BLaER1 treated with 17β-estradiol and CSF1 and Interleukin-3, amounts not matched to agents 10 nM and 100 nM (cell line): ENCODE measurements at regions not wholly inside any gene's neighbourhood (a gene's known extent, or its start where the extent isn't known, plus 50 kb on each side); places are given as distances from the start of the nearest gene placed in this dataset.

Experiments
- H3K27ac ChIP-seq, 11 experiments: shearing (Covaris generic); formaldehyde crosslinking; 2 replicates each; pipeline ENCODE4 v1.8.1; 2022
- H3K27me3 ChIP-seq, 11 experiments: shearing (Covaris generic); formaldehyde crosslinking; 2 replicates each; pipeline ENCODE4 v1.8.1; 2022
- H3K36me3 ChIP-seq, 11 experiments: shearing (Covaris generic); formaldehyde crosslinking; 2 replicates each; pipeline ENCODE4 v1.8.1; 2022
- H3K4me1 ChIP-seq, 10 experiments: shearing (Covaris generic); formaldehyde crosslinking; 2 replicates each; pipeline ENCODE4 v1.8.1; 2022
- H3K4me2 ChIP-seq, 11 experiments: shearing (Covaris generic); formaldehyde crosslinking; 2 replicates each; pipeline ENCODE4 v1.8.1; 2022
- H3K4me3 ChIP-seq, 10 experiments: shearing (Covaris generic); formaldehyde crosslinking; 2 replicates each; pipeline ENCODE4 v1.8.1; 2022
- H3K9ac ChIP-seq, 11 experiments: shearing (Covaris generic); formaldehyde crosslinking; 2 replicates each; pipeline ENCODE4 v1.8.1; 2022
- H3K9me3 ChIP-seq, 11 experiments: shearing (Covaris generic); formaldehyde crosslinking; replicated peaks in 1 of 11; 2 replicates each; pipeline ENCODE4 v1.8.1; 2022
- H4K20me1 ChIP-seq, 11 experiments: shearing (Covaris generic); formaldehyde crosslinking; 2 replicates each; pipeline ENCODE4 v1.8.1; 2022
- Cebpa-rat ChIP-seq, 11 experiments: shearing (Covaris generic); IDR thresholded peaks; 2 replicates each; pipeline ENCODE4 v1.8.1; 2022

DNA sequence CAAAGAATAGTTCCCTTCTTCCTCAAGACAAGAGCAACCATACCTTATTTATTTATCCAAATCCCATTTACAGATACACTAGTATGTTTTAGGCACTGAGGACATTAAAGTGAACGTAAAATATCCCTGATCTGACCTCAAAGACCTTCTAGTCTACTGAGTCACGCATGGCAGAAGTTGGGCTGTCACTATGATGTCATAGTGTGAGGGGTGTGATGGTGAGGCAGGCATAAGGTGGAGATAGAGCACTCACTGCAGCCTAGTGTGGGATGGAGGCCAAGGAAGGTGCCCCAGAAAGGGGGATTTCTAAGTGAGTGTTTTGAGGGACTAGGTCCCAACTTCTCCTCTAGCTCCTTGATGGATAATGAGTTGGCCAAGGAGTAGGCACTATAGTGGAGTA is 249.5 kb upstream of the SKOR2 start:
- no peak overlapping the region for H3K27ac ChIP-seq
- no peak overlapping the region for H3K4me3 ChIP-seq
- no peaks in the 10 kb centered on the region for H3K36me3 ChIP-seq
- H3K4me1 ChIP-seq: peaks cover 0 to 7% (median 0%) of the 10 kb centered on the region in 10 experiments; a peak in 1 of 20 replicates
- no peak overlapping the region for H3K4me2 ChIP-seq
- no peak overlapping the region for H3K9ac ChIP-seq
- no peaks in the 10 kb centered on the region for H3K27me3 ChIP-seq
- TF ChIP-seq Cebpa-rat (IDR thresholded peaks at IDR 0.05): no peak
- no peaks in the 10 kb centered on the region for H3K9me3 ChIP-seq
- H4K20me1 ChIP-seq: no peaks in the 10 kb centered on the region

DNA sequence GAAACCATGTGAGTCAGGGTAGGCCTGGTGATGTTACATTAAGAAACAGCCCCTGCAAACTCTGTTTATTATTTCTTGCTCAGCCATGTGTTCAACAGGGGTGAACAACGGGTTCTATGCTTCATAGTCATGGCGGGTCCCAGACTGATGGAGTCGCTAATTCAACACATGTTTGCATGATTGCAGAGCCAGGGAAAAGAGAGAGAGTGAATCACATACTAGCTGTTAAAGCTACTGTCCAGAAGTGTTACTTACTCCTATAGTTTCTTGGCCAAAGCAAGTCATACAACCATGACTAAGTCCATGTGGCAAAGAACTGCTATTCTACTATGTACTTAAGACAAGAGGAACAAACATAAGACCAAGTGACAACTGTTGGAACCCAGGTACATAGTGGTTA is 241.2 kb upstream of the SKOR2 start:
- no peak overlapping the region for H3K9ac ChIP-seq
- H4K20me1 ChIP-seq: no peaks in the 10 kb centered on the region
- H3K27ac ChIP-seq: no peak overlapping the region
- H3K4me2 ChIP-seq: no peak overlapping the region
- H3K4me1 ChIP-seq: peaks cover 10 to 15% (median 12%) of the 10 kb centered on the region in 10 experiments; a peak in 18 of 20 replicates
- TF ChIP-seq Cebpa-rat (IDR thresholded peaks at IDR 0.05): no peak
- H3K27me3 ChIP-seq: no peaks in the 10 kb centered on the region
- H3K36me3 ChIP-seq: no peaks in the 10 kb centered on the region
- H3K9me3 ChIP-seq: no peaks in the 10 kb centered on the region
- H3K4me3 ChIP-seq: no peak overlapping the region

GRCh38 chr18:47490882-47491281 is 239.4 kb upstream of the SKOR2 start:
- Histone ChIP-seq H3K27me3 (no peaks in the 10 kb centered on the region), H3K9ac (peak overlapping the region in 1 of 11 experiments; percentile 6; a peak in 1 of 22 replicates), H3K36me3 (no peaks in the 10 kb centered on the region), H3K4me3 (no peak overlapping the region), H3K9me3 (no peaks in the 10 kb centered on the region), H3K4me1 (peaks cover 10 to 15% (median 12%) of the 10 kb centered on the region in 10 experiments; a peak in 18 of 20 replicates), H4K20me1 (no peaks in the 10 kb centered on the region), H3K27ac (peak overlapping the region in 6 of 11 experiments; percentile 4 to 40 (median 31); a peak in 7 of 22 replicates), H3K4me2 (peak overlapping the region; percentile 22 to 70 (median 48))
- no peak for TF ChIP-seq Cebpa-rat (IDR thresholded peaks at IDR 0.05)

DNA sequence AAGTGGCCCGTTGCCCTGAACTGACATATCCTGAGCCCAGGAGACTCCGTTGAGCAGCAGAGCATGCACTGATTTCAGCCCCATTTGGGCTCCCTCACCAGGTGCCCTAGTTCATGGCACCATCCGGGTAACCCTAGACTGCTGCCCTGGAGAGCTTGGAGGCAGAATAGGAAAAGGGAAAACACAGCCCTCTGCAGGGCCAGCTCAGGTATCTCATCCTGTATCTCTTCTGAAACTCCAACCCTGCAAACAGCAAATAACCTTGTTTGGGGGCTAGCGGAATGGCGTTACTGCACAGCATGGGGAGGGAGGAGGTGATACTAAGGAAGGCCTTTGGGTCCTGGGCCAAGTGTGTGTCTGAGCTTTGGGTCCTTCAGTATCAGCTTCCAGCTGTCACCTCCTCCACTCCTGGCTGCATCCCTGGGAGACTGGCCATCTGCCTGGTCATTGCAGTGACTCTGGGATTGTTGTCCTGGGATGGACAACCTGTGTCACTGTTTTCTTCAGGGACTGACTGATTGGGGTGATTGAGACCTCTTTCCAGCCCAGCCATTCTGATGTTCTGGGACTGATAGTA is 233.8 kb upstream of the SKOR2 start:
- H4K20me1 ChIP-seq: no peaks in the 10 kb centered on the region
- H3K9me3 ChIP-seq: no peaks in the 10 kb centered on the region
- H3K4me3 ChIP-seq: no peak overlapping the region
- no peak overlapping the region for H3K4me2 ChIP-seq
- H3K27me3 ChIP-seq: no peaks in the 10 kb centered on the region
- peaks cover 0 to 7% (median 2%) of the 10 kb centered on the region in 10 experiments; a peak in 14 of 20 replicates for H3K4me1 ChIP-seq
- H3K27ac ChIP-seq: no peak overlapping the region
- no peak for TF ChIP-seq Cebpa-rat (IDR thresholded peaks at IDR 0.05)
- no peak overlapping the region for H3K9ac ChIP-seq
- no peaks in the 10 kb centered on the region for H3K36me3 ChIP-seq

DNA sequence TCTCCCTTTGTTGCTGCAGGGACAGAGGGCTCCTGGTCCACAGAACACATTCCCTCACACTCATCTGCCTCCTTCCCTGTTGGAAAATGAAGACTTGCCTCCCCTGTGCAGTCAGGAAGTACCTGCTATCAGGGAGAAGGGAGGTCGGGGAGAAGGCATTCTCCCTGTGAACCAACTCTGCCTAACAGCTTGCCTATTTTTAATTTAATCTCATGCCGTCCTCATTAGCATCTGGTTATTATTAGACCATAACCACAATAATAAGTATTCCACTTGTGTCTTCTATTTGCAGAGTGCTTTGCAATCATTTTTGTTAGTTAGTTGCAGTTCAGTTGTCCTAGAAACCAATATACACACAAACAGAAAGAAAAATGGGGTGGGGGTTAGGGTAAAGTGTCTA is 232.6 kb upstream of the SKOR2 start:
- Histone ChIP-seq H3K27me3 (no peaks in the 10 kb centered on the region), H3K36me3 (no peaks in the 10 kb centered on the region), H3K9me3 (no peaks in the 10 kb centered on the region)

GRCh38 chr18:47480166-47480565 is 228.7 kb upstream of the SKOR2 start:
- Histone ChIP-seq H3K9me3 (no peaks in the 10 kb centered on the region), H3K27me3 (no peaks in the 10 kb centered on the region), H4K20me1 (no peaks in the 10 kb centered on the region), H3K36me3 (no peaks in the 10 kb centered on the region), H3K4me3 (no peak overlapping the region), H3K27ac (no peak overlapping the region), H3K9ac (no peak overlapping the region), H3K4me2 (no peak overlapping the region), H3K4me1 (peaks cover 0 to 6% (median 0%) of the 10 kb centered on the region in 10 experiments; a peak in 2 of 20 replicates)
- no peak for TF ChIP-seq Cebpa-rat (IDR thresholded peaks at IDR 0.05)

More for the DNA sequence above, 232.6 kb upstream of the SKOR2 start:
- no peaks in the 10 kb centered on the region for H4K20me1 ChIP-seq
- H3K27ac ChIP-seq: no peak overlapping the region
- TF ChIP-seq Cebpa-rat (IDR thresholded peaks at IDR 0.05): no peak
- no peak overlapping the region for H3K4me3 ChIP-seq
- 0 out of 22 replicates have a peak overlapping the region, but pooled peaks of 2 of the 11 experiments have one; percentile 1 to 6 for H3K4me2 ChIP-seq
- H3K4me1 ChIP-seq: peaks cover 0 to 6% (median 0%) of the 10 kb centered on the region in 10 experiments; a peak in 2 of 20 replicates
- no peak overlapping the region for H3K9ac ChIP-seq

DNA sequence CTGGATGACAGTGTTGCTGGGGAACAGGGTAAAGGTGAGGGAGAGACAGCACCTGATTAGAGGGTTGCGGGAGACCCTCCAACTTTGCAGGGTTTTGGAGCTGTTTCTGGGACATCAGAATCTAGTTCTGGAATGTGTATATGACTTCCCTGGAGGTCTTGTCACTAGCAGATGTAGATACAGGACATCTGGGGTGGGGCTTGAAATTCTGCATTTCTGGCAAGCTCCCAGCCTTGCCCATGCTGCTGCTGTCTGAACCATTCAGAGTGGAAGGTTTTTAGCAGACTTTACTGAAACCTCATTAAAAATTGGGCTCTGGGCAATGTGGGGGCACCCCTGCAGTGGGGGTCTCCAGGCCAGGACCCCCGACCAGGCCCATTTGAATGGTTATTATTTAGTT is 220.3 kb upstream of the SKOR2 start:
- no peaks in the 10 kb centered on the region for H3K9me3 ChIP-seq
- no peaks in the 10 kb centered on the region for H3K4me1 ChIP-seq
- no peaks in the 10 kb centered on the region for H3K27me3 ChIP-seq
- TF ChIP-seq Cebpa-rat (IDR thresholded peaks at IDR 0.05): no peak
- no peaks in the 10 kb centered on the region for H4K20me1 ChIP-seq
- no peak overlapping the region for H3K9ac ChIP-seq
- no peak overlapping the region for H3K27ac ChIP-seq
- H3K4me3 ChIP-seq: no peak overlapping the region
- H3K4me2 ChIP-seq: no peak overlapping the region
- no peaks in the 10 kb centered on the region for H3K36me3 ChIP-seq

GRCh38 chr18:47470941-47471340 is 219.5 kb upstream of the SKOR2 start:
- no peak overlapping the region for H3K27ac ChIP-seq
- no peak overlapping the region for H3K4me3 ChIP-seq
- H3K9me3 ChIP-seq: no peaks in the 10 kb centered on the region
- no peak overlapping the region for H3K9ac ChIP-seq
- no peak for TF ChIP-seq Cebpa-rat (IDR thresholded peaks at IDR 0.05)
- no peaks in the 10 kb centered on the region for H3K4me1 ChIP-seq
- no peaks in the 10 kb centered on the region for H4K20me1 ChIP-seq
- no peaks in the 10 kb centered on the region for H3K27me3 ChIP-seq
- H3K36me3 ChIP-seq: no peaks in the 10 kb centered on the region
- no peak overlapping the region for H3K4me2 ChIP-seq

DNA sequence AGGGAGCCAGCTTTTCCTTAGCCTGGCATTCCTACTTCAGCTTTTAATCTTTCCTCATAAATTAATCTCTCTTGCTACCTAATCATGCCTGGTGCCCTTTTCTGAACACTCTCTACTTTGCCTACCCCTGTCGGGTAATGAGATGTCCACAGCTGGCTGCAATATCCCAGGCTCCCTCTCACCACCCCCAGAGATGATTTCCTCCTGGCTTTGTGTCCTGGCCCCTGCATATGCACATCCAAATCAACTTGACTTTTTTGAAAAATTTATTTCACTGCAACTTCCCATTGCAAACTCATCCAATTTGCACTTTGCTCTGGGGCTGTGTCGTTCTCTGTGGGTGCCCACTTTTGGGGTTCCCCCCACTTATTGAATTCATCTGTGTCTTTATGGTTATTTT is 218.1 kb upstream of the SKOR2 start:
- Histone ChIP-seq H3K9ac (no peak overlapping the region), H4K20me1 (no peaks in the 10 kb centered on the region), H3K36me3 (no peaks in the 10 kb centered on the region), H3K9me3 (no peaks in the 10 kb centered on the region), H3K4me3 (no peak overlapping the region), H3K27ac (no peak overlapping the region), H3K27me3 (no peaks in the 10 kb centered on the region), H3K4me2 (no peak overlapping the region), H3K4me1 (no peaks in the 10 kb centered on the region)
- no peak for TF ChIP-seq Cebpa-rat (IDR thresholded peaks at IDR 0.05)

DNA sequence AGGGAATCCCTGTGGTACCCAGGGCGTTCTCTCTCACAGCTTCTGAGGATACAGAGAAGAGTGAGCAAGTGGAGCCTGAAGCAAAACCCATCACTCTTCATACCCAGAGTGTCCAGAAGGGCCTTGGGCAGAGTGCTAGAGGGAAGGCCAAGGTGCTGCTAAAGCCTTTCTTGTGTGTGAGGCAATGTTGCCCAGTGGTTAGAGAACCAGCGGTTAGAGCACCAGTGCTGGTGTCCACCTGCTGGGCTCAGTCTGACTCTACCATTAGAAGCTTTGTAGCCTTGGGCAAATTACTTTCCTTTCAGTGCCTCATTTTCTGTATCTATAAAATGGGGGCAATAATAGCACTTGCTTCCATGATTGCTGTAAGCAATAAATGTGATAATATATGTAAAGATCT is 210.5 kb upstream of the SKOR2 start:
- Histone ChIP-seq H3K4me2 (no peak overlapping the region), H3K4me1 (peaks cover 0 to 4% (median 0%) of the 10 kb centered on the region in 10 experiments; a peak in 1 of 20 replicates), H3K4me3 (no peak overlapping the region), H3K9ac (no peak overlapping the region), H4K20me1 (no peaks in the 10 kb centered on the region), H3K9me3 (no peaks in the 10 kb centered on the region), H3K36me3 (no peaks in the 10 kb centered on the region), H3K27ac (no peak overlapping the region), H3K27me3 (no peaks in the 10 kb centered on the region)
- no peak for TF ChIP-seq Cebpa-rat (IDR thresholded peaks at IDR 0.05)
